ENCODE measurements at regions not wholly inside any gene's neighbourhood (a gene's known extent, or its start where the extent isn't known, plus 50 kb on each side); places are given as distances from the start of the nearest gene placed in this dataset.
"Not testable (repeated sequence)": the region's sequence is repeated elsewhere in the genome, so short reads cannot be mapped to it uniquely, and the experiment has no call there.

- H3K36me3 ChIP-seq, result no peaks in the 10 kb centered on the region
- no peak overlapping the region for H3K27ac ChIP-seq
- DNase-seq, result no peak
- no peaks in the 10 kb centered on the region for H3K9me3 ChIP-seq
- H3K27me3 ChIP-seq, result peaks cover 0 to 5% (median 0%) of the 10 kb centered on the region in 3 donors
- H3K4me1 ChIP-seq, result no peaks in the 10 kb centered on the region
- TF ChIP-seq POLR2A (IDR thresholded peaks at IDR 0.05) (no peak), EP300 (IDR thresholded peaks at IDR 0.05) (no peak), POLR2AphosphoS5 (IDR thresholded peaks at IDR 0.05) (no peak), CTCF (IDR thresholded peaks at IDR 0.05) (no peak)
- 69 to 95% (median 81%) methylated on average over 1 of the region's 1 CpG for whole genome bisulfite sequencing, 5 donors
- intact Hi-C loops (cut with DNase I; ENCODE audit: low total_unique reads), result no loop called here
- no peak overlapping the region for H3K4me3 ChIP-seq
Observed at GRCh38 chr2:219875036-219875435, 247.6 kb downstream of the SLC4A3 start.

GRCh38 chr2:219875986-219876385, 248.6 kb downstream of the SLC4A3 start:
- intact Hi-C loops (cut with DNase I; ENCODE audit: low total_unique reads); H3K36me3 ChIP-seq; H3K4me3 ChIP-seq; H3K4me1 ChIP-seq; H3K27me3 ChIP-seq; H3K9me3 ChIP-seq; DNase-seq; H3K27ac ChIP-seq: not testable (repeated sequence)
- WGBS, 5 donors, result 61 to 96% (median 77%) methylated on average over 3 of the region's 3 CpGs

GRCh38 chr2:219876931-219877330, 249.5 kb downstream of the SLC4A3 start:
- Histone ChIP-seq H3K36me3 (no peaks in the 10 kb centered on the region), H3K4me3 (no peak overlapping the region), H3K27ac (no peak overlapping the region), H3K9me3 (no peaks in the 10 kb centered on the region), H3K4me1 (no peaks in the 10 kb centered on the region), H3K27me3 (peaks cover 0 to 5% (median 0%) of the 10 kb centered on the region in 3 donors)
- intact Hi-C loops (cut with DNase I; ENCODE audit: low total_unique reads), result no loop called here
- WGBS, 5 donors, result 78 to 89% (median 82%) methylated on average over 4 of the region's 4 CpGs
- no peak for DNase-seq
- no peak for TF ChIP-seq EP300 (IDR thresholded peaks at IDR 0.05)
- no peak for TF ChIP-seq POLR2A (IDR thresholded peaks at IDR 0.05)
- no peak for TF ChIP-seq CTCF (IDR thresholded peaks at IDR 0.05)

GRCh38 chr2:219877728-219878127, 250.3 kb downstream of the SLC4A3 start:
- 21 to 41% (median 30%) methylated on average over 5 of the region's 5 CpGs for WGBS, 5 donors
- Histone ChIP-seq H3K4me1 (no peaks in the 10 kb centered on the region), H3K9me3 (no peaks in the 10 kb centered on the region), H3K27ac (no peak overlapping the region), H3K27me3 (peaks cover 0 to 5% (median 0%) of the 10 kb centered on the region in 3 donors), H3K36me3 (no peaks in the 10 kb centered on the region), H3K4me3 (no peak overlapping the region)
- DNase-seq, result no peak
- TF ChIP-seq POLR2A (IDR thresholded peaks at IDR 0.05) (no peak), EP300 (IDR thresholded peaks at IDR 0.05) (no peak), CTCF (IDR thresholded peaks at IDR 0.05) (no peak), POLR2AphosphoS5 (IDR thresholded peaks at IDR 0.05) (no peak)
- intact Hi-C loops (cut with DNase I; ENCODE audit: low total_unique reads), result no loop called here

- Histone ChIP-seq H3K27ac (no peak overlapping the region), H3K4me3 (no peak overlapping the region), H3K4me1 (no peaks in the 10 kb centered on the region), H3K9me3 (no peaks in the 10 kb centered on the region), H3K36me3 (no peaks in the 10 kb centered on the region), H3K27me3 (peaks cover 0 to 5% (median 0%) of the 10 kb centered on the region in 3 donors)
- intact Hi-C loops (cut with DNase I; ENCODE audit: low total_unique reads), result no loop called here
- WGBS, 5 donors, result 76 to 86% (median 84%) methylated on average over 5 of the region's 5 CpGs
- DNase-seq, result no peak
- TF ChIP-seq POLR2A (IDR thresholded peaks at IDR 0.05) (no peak), POLR2AphosphoS5 (IDR thresholded peaks at IDR 0.05) (no peak), CTCF (IDR thresholded peaks at IDR 0.05) (no peak), EP300 (IDR thresholded peaks at IDR 0.05) (no peak)
Observed at GRCh38 chr2:219878516-219878915, 251.1 kb downstream of the SLC4A3 start.
